GM12874 (cell line): ENCODE measurements at regions not wholly inside any gene's neighbourhood (a gene's known extent, or its start where the extent isn't known, plus 50 kb on each side); places are given as distances from the start of the nearest gene placed in this dataset.

ENCODE experiments used
- CTCF ChIP-seq: IDR thresholded peaks from 2 replicates; pipeline ENCODE4 v1.5.1; 2011; ENCODE audit warnings: low read depth, mild to moderate bottlenecking, control low read depth, low read length, moderate library complexity; ENCODE audit not compliant: insufficient read depth

DNA sequence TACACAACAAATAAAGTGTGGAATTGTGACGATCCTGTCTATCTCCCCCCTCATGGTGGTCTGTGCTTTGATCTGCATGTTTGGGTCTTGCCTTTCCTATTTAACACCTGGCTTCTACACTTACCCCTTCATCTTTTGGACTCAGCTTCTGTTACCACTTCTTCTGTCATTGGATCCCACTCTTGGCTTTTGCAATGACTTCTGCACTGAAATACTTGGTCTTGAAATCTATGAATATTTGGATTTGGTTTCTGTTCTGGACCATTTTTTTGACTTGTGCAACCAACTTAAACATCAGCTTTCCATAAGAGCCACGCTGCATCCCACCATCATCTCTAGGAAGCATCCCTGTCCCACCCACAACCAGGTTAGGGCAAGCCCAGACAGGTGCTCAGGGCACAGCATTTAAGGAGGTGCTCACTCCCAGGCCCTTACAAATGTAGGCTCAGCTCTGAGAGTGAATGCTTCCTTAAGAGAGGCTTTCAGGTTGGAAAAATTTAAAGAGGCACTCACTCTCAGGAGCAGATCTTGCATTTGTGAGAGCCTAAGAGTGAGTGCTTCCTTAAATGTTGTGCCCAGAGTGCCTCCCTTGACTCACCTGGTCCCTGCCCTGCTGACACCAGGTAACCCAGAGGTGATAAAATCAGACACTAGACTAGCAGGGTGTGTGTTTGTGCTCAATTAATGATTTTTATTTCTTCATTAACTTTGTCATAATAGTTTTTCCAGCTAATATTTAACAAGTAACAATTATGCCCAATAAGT, 124.5 kb upstream of the SH3BP4 start:
- no peak for TF ChIP-seq CTCF

- no peak for TF ChIP-seq CTCF
Observed at GRCh38 chr2:234826681-234827080, 125.1 kb upstream of the SH3BP4 start.

DNA sequence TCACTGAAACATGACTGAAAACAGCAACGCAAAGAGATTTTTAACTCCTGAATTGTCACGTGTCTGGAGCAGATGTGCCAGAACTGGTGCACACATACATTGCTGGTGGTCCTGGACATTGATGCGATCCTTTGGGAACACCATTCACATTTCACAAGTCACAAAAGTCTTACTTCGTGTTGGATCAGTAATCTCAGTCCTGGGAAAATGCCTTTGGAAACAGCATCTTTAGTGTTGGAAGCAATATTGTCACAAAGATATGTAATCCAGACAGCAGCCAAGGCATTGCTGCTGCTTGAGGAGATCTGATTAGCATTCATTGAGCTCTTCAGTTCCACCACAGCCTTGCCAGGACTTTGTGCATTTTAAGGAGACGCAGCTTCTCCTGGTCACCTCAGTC, 126.2 kb upstream of the SH3BP4 start:
- TF ChIP-seq CTCF, result no peak

DNA sequence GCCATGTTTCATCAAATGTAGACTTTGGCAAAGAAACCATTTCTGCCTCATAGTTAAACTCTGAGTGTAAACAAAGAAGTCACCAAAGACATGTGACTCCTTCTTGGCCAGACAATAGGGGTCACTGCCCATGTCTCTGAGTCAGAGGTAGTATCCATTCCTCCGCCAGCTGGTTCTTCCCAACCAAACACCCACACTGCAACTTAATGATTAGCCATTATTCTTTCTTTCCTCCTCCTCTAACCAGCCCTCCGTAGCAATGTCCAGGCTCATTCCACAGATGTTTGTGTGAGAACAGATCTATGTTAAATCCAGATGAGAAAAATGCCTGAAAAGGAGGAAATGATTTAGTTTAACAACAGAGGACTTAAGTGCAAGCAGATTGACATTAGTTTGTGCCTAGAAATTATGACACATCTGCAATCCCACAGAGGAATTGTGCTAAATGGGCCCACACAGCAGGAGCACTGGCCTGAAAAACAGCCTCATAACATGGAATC, 127.9 kb upstream of the SH3BP4 start:
- TF ChIP-seq CTCF, result no peak

- TF ChIP-seq CTCF, result no peak
Observed at GRCh38 chr2:234823196-234823876, 128.5 kb upstream of the SH3BP4 start.

- TF ChIP-seq CTCF, result no peak
Observed at GRCh38 chr2:234821946-234822475, 129.8 kb upstream of the SH3BP4 start.

- TF ChIP-seq CTCF, result no peak
Observed at GRCh38 chr2:234818937-234819336, 132.9 kb upstream of the SH3BP4 start.
